Spleen (tissue), 7 donors: ENCODE measurements at regions not wholly inside any gene's neighbourhood (a gene's known extent, or its start where the extent isn't known, plus 50 kb on each side); places are given as distances from the start of the nearest gene placed in this dataset.

Experiments used
- POLR2A ChIP-seq, 3 donors: fragments of 450-650 bp; IDR thresholded peaks; one replicate each; pipeline ENCODE4 v1.5.1; 2017; ENCODE audit warnings: antibody characterized with exemption in 3 of 3, mild to moderate bottlenecking in 1 of 3
- TF ChIP-seq, protein P1 (sequence below), 11 experiments: fragments of 200-600 bp in 7 of 11; fragments of 450-650 bp in 4 of 11; sonication (generic) in 4 of 11; IDR thresholded peaks in 8 of 11; conservative IDR thresholded peaks in 3 of 11; 1 replicate in 7 of 11; 2 replicates in 4 of 11; pipeline versions ENCODE4 v1.4.0 to v1.8.0; 2016 to 2021; ENCODE audit warnings: antibody characterized with exemption in 11 of 11, inconsistent platforms in 4 of 11, mild to moderate bottlenecking in 1 of 11
- donor health status: DM: no; HTN: no; CAD: no; lungs with moderate emphysema.
- donor health status: DM: no; HTN: no; CAD: no.
- donor health status: DM: no; HTN: no; CAD: no.

DNA sequence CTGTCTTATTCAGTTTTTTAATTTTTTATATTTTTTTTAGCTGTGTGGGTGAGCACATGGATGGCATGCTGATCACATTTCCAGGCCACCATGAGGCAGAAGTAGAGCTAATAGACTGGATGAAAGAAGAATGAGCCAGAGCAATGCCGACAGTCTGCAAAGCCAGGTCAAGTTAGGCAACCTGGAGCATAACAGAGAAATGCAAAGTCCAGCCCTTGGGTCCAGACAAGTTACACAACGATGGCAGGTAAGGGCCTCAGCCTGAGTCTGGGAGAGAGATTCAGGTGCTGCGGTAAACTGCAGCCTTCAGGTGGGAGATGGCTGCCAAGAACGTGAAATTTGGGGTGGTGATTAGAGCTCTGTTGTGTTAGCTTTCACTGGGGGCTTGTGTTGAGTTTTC lies 84.0 kb upstream of the CACNA2D3 start:
- TF ChIP-seq, protein P1, sequence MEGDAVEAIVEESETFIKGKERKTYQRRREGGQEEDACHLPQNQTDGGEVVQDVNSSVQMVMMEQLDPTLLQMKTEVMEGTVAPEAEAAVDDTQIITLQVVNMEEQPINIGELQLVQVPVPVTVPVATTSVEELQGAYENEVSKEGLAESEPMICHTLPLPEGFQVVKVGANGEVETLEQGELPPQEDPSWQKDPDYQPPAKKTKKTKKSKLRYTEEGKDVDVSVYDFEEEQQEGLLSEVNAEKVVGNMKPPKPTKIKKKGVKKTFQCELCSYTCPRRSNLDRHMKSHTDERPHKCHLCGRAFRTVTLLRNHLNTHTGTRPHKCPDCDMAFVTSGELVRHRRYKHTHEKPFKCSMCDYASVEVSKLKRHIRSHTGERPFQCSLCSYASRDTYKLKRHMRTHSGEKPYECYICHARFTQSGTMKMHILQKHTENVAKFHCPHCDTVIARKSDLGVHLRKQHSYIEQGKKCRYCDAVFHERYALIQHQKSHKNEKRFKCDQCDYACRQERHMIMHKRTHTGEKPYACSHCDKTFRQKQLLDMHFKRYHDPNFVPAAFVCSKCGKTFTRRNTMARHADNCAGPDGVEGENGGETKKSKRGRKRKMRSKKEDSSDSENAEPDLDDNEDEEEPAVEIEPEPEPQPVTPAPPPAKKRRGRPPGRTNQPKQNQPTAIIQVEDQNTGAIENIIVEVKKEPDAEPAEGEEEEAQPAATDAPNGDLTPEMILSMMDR (IDR thresholded peaks at IDR 0.05 in 8 of 11, conservative IDR thresholded peaks at IDR 0.05 in 3 of 11) = no peak
- TF ChIP-seq POLR2A (IDR thresholded peaks at IDR 0.05) = no peak
